Activated CD8-positive, alpha-beta memory T cell treated with anti-CD3 and anti-CD28 coated beads, Interleukin-2, amount 10 ng/mL, durations not matched to agents 7 days and 5 days (primary cell): ENCODE measurements at regions not wholly inside any gene's neighbourhood (a gene's known extent, or its start where the extent isn't known, plus 50 kb on each side); places are given as distances from the start of the nearest gene placed in this dataset.
"Not testable (repeated sequence)": the region's sequence is repeated elsewhere in the genome, so short reads cannot be mapped to it uniquely, and the experiment has no call there.

Experiments
- ATAC-seq: fragments of 150-1000 bp; cut with Tn5 transposase; one replicate; pipeline ENCODE4 v1.10.0; 2021; ENCODE audit warnings: moderate library complexity
- CTCF ChIA-PET: fragments of 350-600 bp; sonication (Branson Sonifier 250); formaldehyde crosslinking; loops from one replicate; lab custom pipeline; 2021; ENCODE audit warnings: antibody characterized with exemption; lab: Charles Lee
- DNase-seq: peaks from one replicate; pipeline ENCODE4 v3.0.0-alpha.2; 2020
- H3K27ac Mint-ChIP-seq: one replicate; pipeline ENCODE4 v1.8.0; 2021; ENCODE audit warnings: mild to moderate bottlenecking, mixed read lengths
- H3K27me3 Mint-ChIP-seq: one replicate; pipeline ENCODE4 v1.8.0; 2021; ENCODE audit warnings: mixed read lengths
- H3K36me3 Mint-ChIP-seq: one replicate; pipeline ENCODE4 v1.8.0; 2021; ENCODE audit warnings: mild to moderate bottlenecking, mixed read lengths
- H3K4me1 Mint-ChIP-seq: one replicate; pipeline ENCODE4 v1.8.0; 2021; ENCODE audit warnings: mixed read lengths
- H3K4me3 Mint-ChIP-seq: one replicate; pipeline ENCODE4 v1.8.0; 2021; ENCODE audit warnings: mild to moderate bottlenecking, moderate library complexity, mixed read lengths
- H3K9me3 Mint-ChIP-seq: one replicate; pipeline ENCODE4 v1.8.0; 2022; ENCODE audit warnings: low read depth, mixed read lengths

DNA sequence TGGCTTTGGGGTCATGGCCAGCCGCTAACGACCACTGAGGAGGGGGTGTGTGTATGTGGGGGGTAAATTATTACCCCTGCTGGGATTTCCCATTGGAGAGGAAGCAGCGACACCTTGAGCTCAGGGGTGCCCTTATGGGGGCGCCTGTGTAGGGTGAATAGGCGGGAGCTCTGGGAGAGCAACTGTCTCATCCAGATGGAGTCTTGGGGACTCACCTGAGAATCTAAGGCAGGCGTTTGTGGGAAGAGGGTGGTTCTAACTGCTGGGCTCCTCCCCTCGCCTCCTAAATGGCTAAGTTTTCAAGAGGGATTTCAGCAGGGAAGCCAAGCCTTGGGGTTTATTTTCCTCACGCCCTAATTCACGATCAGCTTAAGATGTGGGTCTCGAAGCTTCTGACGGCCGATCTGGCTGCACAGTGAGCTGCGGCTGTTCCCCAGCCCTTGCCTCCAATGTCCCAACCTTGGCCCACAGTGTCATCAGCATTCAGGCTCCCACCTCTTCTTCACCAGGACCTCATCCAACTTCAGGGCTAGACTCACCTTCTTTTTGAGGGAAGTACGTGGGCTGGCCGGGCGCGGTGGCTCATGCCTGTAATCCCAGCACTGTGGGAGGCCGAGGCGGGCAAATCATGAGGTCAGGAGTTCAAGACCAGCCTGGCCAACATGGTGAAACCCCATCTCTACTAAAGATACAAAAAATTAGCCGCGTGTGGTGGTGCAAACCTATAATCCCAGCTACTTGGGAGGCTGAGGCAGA is 136.9 kb upstream of the EEF2KMT start:
- Mint-ChIP-seq H3K27me3 (peaks cover 14% of the 10 kb centered on the region), H3K36me3 (no peaks in the 10 kb centered on the region), H3K4me1 (peaks cover 1% of the 10 kb centered on the region), H3K9me3 (no peaks in the 10 kb centered on the region), H3K4me3 (no peak overlapping the region), H3K27ac (no peak overlapping the region)
- CTCF ChIA-PET = no interaction called here
- no peak for DNase-seq
- ATAC-seq = no peak

DNA sequence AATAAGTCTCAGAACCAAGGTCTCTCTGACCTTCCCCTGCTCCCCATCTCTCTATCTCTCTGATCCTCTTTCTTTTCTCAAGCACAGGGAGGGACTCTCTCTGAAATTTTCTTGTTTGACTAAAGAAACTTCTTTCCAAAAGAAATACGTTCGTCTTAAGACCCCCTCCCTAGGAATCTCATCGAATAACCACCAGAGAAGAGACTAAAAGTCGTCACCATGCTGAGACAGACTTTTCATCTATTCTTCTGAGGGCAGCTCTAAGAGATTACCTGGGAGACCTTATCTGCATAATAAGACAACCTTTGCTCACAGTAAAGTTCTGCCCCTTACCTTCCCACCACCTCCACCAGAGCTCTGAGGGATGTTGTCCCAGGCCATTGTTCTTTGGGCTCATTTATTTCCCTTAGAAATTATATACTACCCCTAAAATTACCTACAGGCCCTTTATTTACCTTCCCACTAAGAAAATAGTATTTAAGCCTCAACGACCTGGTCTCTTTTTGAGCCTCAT is 133.7 kb upstream of the EEF2KMT start:
- no peaks in the 10 kb centered on the region for H3K4me1 Mint-ChIP-seq
- CTCF ChIA-PET = no interaction called here
- ATAC-seq (no peak), DNase-seq (no peak)
- peaks cover 4% of the 10 kb centered on the region for H3K27me3 Mint-ChIP-seq
- no peaks in the 10 kb centered on the region for H3K9me3 Mint-ChIP-seq
- no peak overlapping the region for H3K4me3 Mint-ChIP-seq
- H3K36me3 Mint-ChIP-seq = no peaks in the 10 kb centered on the region
- no peak overlapping the region for H3K27ac Mint-ChIP-seq

DNA sequence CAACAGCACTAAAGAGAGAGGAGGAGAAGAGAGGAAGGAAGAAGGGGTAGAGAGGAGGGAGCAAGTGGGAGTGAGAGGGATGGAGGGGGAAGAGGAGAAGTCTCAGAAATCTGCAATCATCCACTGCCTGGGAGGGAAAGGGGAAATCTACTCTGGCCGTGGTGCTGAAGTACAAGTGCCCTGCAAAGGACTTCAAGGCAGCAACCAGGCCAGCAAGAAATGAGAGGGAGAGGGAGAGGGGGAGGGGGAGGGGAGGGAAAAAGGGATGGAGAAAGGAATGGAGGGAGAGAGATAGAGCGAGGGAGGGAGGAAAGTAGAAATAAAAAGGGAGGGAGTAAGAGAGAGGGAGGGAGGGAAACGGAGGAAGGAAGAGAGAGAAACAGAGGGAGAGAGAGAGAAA is 130.8 kb upstream of the EEF2KMT start:
- peaks cover 8% of the 10 kb centered on the region for H3K27me3 Mint-ChIP-seq
- ATAC-seq (no peak), DNase-seq (no peak)
- no peak overlapping the region for H3K27ac Mint-ChIP-seq
- CTCF ChIA-PET = no interaction called here
- H3K4me1 Mint-ChIP-seq = no peaks in the 10 kb centered on the region
- no peak overlapping the region for H3K4me3 Mint-ChIP-seq
- no peaks in the 10 kb centered on the region for H3K36me3 Mint-ChIP-seq
- H3K9me3 Mint-ChIP-seq = no peaks in the 10 kb centered on the region

DNA sequence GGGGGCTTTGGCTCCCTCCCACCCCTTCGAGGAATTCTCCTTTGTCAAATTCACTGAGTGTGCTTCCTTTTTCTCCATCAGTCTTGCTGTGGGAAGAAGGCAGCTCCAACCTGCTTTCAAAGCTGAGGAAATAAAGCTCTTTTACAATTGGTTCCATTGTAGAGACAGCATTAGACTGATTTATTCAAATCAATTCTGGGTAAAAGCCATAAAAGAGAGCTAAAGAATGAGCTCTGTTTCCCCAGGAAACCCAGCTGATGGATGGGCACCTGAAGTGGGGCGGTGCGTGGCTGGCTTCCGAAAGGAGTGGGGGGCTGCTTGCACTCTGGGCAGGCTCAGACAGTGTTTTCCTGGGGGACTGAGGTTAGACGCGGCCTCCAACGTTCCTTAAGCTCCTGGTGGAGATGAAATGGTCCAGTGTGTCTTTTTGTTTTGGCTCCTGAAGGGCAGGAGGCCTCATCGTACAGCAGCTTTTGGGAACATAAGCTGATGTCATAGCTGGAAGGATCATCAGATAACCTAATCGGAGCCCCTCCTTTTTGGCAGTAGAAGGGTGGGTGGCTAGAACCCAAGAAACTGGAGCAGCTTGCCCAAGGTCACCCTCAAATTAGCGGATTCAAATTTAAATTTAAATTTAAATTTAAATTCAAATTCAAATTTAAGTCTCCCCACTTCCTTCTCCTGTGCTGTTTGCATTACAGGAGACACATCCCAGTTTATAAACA is 128.5 kb upstream of the EEF2KMT start:
- DNase-seq (no peak), ATAC-seq (no peak)
- Mint-ChIP-seq H3K9me3 (no peaks in the 10 kb centered on the region), H3K27ac (no peak overlapping the region), H3K4me3 (no peak overlapping the region), H3K36me3 (no peaks in the 10 kb centered on the region), H3K27me3 (peaks cover 4% of the 10 kb centered on the region), H3K4me1 (no peaks in the 10 kb centered on the region)
- CTCF ChIA-PET = no interaction called here

DNA sequence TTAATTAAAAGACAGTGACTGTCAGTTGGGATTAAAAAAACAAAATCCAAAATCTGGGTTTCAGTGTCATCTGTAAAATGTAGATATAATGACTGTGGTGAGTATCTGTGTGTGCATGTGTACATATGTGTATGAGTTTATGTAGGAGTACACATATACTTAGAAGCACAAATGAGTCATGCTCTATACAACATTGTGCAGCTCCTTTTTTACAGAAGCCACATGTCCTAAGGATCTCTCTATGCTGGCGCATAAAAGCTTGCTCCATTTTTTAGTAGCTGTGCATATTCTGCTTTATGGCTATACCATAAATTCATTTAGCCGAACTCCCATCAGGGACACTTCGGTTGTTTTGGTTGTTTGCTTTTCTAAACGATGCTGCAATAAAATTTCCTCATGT is 125.2 kb upstream of the EEF2KMT start:
- H3K4me3 Mint-ChIP-seq = no peak overlapping the region
- peaks cover 4% of the 10 kb centered on the region for H3K27me3 Mint-ChIP-seq
- no peaks in the 10 kb centered on the region for H3K36me3 Mint-ChIP-seq
- DNase-seq (no peak), ATAC-seq (no peak)
- H3K9me3 Mint-ChIP-seq = no peaks in the 10 kb centered on the region
- CTCF ChIA-PET = no interaction called here
- no peak overlapping the region for H3K27ac Mint-ChIP-seq
- no peaks in the 10 kb centered on the region for H3K4me1 Mint-ChIP-seq

DNA sequence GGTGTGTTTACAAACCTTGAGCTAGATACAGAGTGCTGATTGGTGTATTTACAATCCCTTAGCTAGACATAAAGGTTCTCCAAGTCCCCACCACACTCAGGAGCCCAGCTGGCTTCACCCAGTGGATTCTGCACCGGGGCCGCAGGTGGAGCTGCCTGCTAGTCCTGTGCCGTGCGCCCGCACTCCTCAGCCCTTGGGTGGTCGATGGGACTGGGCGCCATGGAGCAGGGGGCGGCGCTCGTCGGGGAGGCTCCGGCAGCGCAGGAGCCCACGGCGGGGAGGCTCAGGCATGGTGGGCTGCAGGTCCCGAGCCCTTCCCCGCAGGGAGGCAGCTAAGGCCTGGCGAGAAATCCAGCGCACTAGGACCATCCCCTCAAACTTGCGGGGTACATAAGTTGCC is 124.2 kb upstream of the EEF2KMT start:
- H3K9me3 Mint-ChIP-seq, DNase-seq, H3K27me3 Mint-ChIP-seq, H3K36me3 Mint-ChIP-seq, H3K4me1 Mint-ChIP-seq, CTCF ChIA-PET, H3K27ac Mint-ChIP-seq, H3K4me3 Mint-ChIP-seq, ATAC-seq: not testable (repeated sequence)

DNA sequence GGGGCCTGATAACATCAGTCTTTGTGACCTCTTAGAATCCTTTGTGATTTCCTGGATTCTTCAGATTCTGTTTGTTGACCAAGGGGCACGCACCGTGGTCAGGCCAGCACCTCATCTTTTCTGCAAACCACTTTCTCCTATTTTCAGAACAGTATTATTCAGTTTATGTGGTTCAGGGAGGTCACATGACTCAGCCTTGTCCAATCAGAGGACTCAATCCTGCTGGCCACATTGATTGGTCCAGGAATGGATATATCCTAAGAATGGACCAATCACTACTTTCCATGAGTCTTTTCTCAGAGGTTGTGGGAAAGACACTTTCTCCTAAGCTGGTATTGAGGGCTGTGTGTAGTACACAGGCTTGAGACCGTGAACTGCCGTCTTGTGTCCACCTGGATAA is 123.1 kb upstream of the EEF2KMT start:
- H3K36me3 Mint-ChIP-seq = no peaks in the 10 kb centered on the region
- no peaks in the 10 kb centered on the region for H3K4me1 Mint-ChIP-seq
- ATAC-seq (no peak), DNase-seq (no peak)
- H3K27ac Mint-ChIP-seq = no peak overlapping the region
- peaks cover 4% of the 10 kb centered on the region for H3K27me3 Mint-ChIP-seq
- no peak overlapping the region for H3K4me3 Mint-ChIP-seq
- no peaks in the 10 kb centered on the region for H3K9me3 Mint-ChIP-seq
- CTCF ChIA-PET = no interaction called here

DNA sequence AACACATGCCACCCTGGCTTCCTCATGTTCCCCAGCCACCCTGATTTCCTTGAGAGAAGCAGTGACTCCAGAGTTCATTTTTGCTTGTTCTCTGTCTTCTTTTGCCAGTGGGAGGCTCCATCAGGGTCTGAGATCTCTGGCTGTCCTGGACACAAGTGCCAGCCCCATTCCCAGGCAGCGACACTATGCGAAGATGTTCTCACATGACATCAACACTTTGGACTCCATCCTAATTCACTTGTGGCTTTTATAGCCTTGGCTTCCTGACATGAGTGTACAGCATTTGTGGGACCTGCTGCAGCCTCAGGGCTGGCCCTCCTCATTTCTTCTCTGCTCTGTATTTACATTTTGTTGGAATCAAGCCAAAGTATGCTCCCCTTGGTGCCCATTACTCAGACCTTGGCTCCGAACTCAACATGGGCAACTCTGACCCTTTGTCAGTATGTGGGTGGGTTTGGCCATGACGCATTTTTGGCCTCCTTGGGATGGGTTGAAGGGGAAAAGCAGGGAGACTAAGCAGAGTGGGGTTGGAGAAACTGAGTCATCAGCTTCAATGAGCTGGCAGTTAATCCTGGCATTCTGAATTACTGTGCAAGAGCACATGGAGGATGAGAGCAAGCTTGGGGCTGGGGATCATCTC is 119.0 kb upstream of the EEF2KMT start:
- CTCF ChIA-PET = no interaction called here
- Mint-ChIP-seq H3K4me3 (no peak overlapping the region), H3K27ac (no peak overlapping the region), H3K27me3 (peaks cover 10% of the 10 kb centered on the region), H3K36me3 (no peaks in the 10 kb centered on the region), H3K4me1 (no peaks in the 10 kb centered on the region), H3K9me3 (no peaks in the 10 kb centered on the region)
- ATAC-seq = no peak
- no peak for DNase-seq

DNA sequence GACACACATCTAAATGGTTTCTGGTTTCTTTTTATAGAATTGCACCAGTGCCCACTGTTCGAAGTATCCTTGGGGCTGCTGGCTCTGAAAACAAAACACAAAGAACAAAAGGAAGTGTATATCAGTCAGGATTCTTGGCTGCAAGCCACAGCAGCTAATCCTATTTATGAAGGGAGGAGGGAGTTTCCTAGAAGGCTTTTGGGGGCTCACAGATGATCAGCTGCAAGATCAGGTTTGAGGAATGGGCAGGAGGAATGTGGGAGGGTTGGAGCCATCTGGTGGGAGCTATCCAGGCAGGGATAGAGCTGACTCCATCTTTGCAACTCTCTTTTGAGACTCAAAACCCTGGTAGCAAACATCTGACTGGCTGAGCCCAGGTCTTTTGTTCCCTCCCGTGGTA is 118.3 kb upstream of the EEF2KMT start:
- ATAC-seq (no peak), DNase-seq (no peak)
- H3K4me1 Mint-ChIP-seq = no peaks in the 10 kb centered on the region
- H3K27ac Mint-ChIP-seq = no peak overlapping the region
- peaks cover 10% of the 10 kb centered on the region for H3K27me3 Mint-ChIP-seq
- no peaks in the 10 kb centered on the region for H3K9me3 Mint-ChIP-seq
- H3K4me3 Mint-ChIP-seq = no peak overlapping the region
- no peaks in the 10 kb centered on the region for H3K36me3 Mint-ChIP-seq
- CTCF ChIA-PET = no interaction called here

DNA sequence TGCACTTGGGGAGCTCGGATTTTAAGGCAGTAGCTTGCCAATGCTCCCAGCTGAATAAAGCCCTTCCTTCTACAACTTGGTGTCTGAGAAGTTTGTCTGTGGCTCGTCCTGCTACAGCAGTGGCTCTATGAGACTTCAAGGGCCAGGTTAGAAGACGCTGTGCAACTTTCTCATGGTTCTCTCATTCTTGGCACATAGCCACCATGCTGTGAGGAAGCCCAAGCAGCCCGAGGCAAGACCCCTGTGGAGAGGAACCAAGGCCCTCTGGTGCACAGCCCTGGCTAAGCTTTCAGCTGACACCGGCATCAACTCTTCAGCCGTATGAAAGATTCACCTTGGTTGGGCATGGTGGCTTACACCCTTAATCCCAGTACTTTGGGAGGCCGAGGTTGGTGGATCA is 116.9 kb upstream of the EEF2KMT start:
- H3K36me3 Mint-ChIP-seq = no peaks in the 10 kb centered on the region
- H3K4me3 Mint-ChIP-seq = no peak overlapping the region
- CTCF ChIA-PET = no interaction called here
- H3K27ac Mint-ChIP-seq = no peak overlapping the region
- no peak for DNase-seq
- peaks cover 10% of the 10 kb centered on the region for H3K27me3 Mint-ChIP-seq
- no peaks in the 10 kb centered on the region for H3K4me1 Mint-ChIP-seq
- no peak for ATAC-seq
- no peaks in the 10 kb centered on the region for H3K9me3 Mint-ChIP-seq

DNA sequence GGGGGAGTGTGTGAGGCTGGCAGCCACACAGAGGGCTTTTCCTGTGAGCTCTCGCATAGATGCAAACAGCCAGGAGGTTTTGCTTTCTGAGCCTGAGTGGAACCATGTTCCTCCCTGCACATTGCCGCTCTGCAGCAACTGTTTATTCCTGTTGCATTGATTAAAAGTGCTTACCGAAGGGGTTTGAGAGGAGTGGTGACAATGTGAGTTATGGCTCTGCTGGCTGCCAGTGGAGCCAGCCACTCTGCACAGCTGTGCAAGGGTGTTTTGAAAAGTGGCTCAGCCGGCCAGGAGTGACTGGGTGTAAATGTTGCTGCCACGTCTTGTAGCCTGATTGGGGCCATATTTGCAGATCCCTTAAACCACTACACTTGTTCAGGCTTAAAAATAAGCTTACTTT is 114.9 kb upstream of the EEF2KMT start:
- H3K9me3 Mint-ChIP-seq, H3K27ac Mint-ChIP-seq, H3K4me1 Mint-ChIP-seq, ATAC-seq, H3K4me3 Mint-ChIP-seq, DNase-seq, CTCF ChIA-PET, H3K36me3 Mint-ChIP-seq: not testable (repeated sequence)
- peaks cover 10% of the 10 kb centered on the region for H3K27me3 Mint-ChIP-seq

DNA sequence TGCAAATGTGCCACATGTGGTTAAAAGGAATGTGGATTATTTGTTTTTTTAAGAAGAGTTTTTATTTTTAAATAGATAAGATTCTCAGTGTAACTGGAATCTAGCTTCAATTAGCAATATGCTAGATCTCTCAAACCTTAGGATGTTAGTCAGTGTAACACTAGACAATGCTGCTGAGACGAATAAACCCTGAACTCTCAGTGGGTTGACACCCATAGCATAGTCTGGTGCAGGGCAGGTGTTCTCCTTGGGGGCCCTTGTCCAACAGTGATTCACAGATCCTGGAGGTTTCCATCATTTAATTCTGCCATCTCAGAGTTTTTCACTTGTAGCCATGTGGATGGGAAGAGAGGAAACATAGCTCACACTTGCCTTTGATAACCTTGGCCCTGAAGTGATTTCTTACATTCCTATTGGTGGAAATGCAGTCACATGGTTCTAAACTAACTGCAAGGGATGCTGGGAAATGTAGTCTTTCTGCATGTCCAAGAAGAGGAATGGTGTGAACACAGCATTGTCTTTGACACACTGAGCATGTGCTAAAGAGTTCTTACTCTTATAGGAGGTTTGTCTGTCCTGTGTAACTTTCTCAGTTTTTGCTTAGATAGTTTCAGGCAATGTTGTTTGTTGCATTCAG is 110.4 kb upstream of the EEF2KMT start:
- DNase-seq, H3K4me1 Mint-ChIP-seq, H3K27ac Mint-ChIP-seq, ATAC-seq, CTCF ChIA-PET, H3K4me3 Mint-ChIP-seq, H3K9me3 Mint-ChIP-seq, H3K36me3 Mint-ChIP-seq, H3K27me3 Mint-ChIP-seq: not testable (repeated sequence)

DNA sequence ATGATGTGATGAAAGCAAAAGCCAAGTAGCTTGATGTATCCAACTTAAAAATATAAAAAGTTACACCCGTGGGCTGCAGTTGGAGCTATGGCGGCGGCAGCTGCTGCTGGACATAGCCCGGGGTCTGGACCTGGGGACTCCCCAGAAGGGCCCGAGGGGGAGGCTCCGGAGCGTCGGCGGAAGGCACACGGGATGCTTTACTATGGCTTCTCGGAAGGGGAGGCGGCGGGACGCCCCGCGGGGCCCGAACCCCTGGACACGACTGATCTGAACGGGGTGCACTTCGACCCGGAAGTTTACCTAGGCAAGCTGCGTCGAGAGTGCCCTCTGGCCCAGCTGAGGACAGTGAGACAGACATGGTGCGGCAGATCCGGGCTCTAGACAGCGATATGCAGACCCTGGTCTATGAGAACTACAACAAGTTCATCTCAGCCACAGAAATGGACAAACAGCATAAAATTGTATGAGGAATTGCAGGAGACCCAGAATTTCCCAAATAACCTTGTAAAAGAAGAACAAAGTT is 109.5 kb upstream of the EEF2KMT start:
- CTCF ChIA-PET = no interaction called here

More for the DNA sequence above, 109.5 kb upstream of the EEF2KMT start:
- H3K36me3 Mint-ChIP-seq = no peaks in the 10 kb centered on the region
- no peak overlapping the region for H3K4me3 Mint-ChIP-seq
- H3K27ac Mint-ChIP-seq = no peak overlapping the region
- H3K27me3 Mint-ChIP-seq = no peaks in the 10 kb centered on the region
- no peaks in the 10 kb centered on the region for H3K9me3 Mint-ChIP-seq
- DNase-seq = no peak
- no peaks in the 10 kb centered on the region for H3K4me1 Mint-ChIP-seq
- no peak for ATAC-seq
